HG02981 (cell line): ENCODE measurements at regions not wholly inside any gene's neighbourhood (a gene's known extent, or its start where the extent isn't known, plus 50 kb on each side); places are given as distances from the start of the nearest gene placed in this dataset.

Source experiments
- ATAC-seq: cut with Tn5 transposase; IDR thresholded peaks from one replicate; pipeline ENCODE4 v1.9.1; 2021; ENCODE audit warnings: mild to moderate bottlenecking, moderate library complexity; ENCODE audit not compliant: unreplicated experiment

- no peak for ATAC-seq
Measured at GRCh38 chr14:25800841-25801240, 750.9 kb upstream of the STXBP6 start.

- no peak for ATAC-seq
Measured at GRCh38 chr14:25788252-25788651, 738.3 kb upstream of the STXBP6 start.

- ATAC-seq = no peak
Measured at GRCh38 chr14:25765909-25766308, 716.0 kb upstream of the STXBP6 start.

GRCh38 chr14:25759920-25760655 is 710.1 kb upstream of the STXBP6 start:
- no peak for ATAC-seq

DNA sequence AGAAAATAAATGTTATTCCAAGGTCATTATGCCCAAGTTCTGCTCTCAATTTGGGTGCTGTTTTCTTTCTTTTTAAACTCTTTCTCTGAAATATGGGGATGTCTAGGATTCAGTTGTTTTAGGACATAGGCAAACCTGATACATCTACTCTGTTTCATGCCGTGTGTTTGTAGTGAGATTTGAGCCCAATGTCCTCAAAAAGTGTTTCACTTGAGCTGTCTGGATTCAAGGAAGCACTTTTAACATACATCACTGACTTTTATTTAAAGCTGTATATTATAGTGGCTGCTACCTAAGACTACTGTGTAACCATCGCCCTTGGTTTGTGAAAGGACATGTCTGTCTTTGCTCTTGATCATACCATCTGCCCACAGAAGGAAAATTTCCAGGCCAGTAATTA is 709.3 kb upstream of the STXBP6 start:
- ATAC-seq = no peak

- no peak for ATAC-seq
Measured at GRCh38 chr14:25757364-25757763, 707.4 kb upstream of the STXBP6 start.

DNA sequence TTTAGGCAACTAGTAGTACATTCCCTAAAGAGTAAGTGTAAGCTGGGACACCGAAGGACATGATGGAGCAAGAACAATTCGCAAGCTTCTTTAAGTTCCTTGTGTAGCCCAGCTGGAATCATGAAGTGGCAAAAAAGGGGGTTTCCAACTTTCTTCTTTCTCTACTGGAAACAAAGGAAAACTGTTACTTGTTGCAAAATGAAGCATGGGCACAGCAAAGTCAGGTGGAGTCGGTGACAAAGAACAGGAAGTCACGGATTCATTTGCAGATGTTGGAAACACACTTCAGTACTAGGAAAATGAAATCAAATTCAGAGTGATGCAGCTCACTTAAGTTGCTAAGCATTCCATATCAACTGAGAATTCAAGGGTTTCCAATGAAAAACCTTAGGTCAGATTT is 706.9 kb upstream of the STXBP6 start:
- no peak for ATAC-seq

DNA sequence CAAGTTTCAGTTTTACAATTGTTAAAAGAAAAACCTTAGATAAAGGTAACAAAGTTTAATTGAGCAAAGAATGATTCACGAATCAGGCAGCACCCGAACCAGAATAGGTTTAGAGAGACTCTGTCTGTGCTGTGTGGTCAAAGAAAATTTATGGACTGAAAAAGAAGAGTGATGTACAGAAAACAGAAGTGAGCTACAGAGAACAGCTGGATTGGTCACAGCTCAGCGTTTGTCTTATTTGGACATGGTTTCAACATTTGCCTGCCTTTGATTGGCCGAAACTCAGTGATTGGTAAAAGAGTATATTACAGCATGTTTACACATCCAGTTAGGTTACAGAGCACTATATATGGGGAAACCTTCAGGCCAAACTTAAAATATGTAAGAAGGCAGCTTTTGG is 703.2 kb upstream of the STXBP6 start:
- ATAC-seq = no peak

GRCh38 chr14:25750436-25750835 is 700.5 kb upstream of the STXBP6 start:
- no peak for ATAC-seq
